ENCODE measurements at regions not wholly inside any gene's neighbourhood (a gene's known extent, or its start where the extent isn't known, plus 50 kb on each side); places are given as distances from the start of the nearest gene placed in this dataset.

GRCh38 chr15:31446546-31446945 is 119.9 kb downstream of the KLF13 start:
- TF ChIP-seq, protein P1, sequence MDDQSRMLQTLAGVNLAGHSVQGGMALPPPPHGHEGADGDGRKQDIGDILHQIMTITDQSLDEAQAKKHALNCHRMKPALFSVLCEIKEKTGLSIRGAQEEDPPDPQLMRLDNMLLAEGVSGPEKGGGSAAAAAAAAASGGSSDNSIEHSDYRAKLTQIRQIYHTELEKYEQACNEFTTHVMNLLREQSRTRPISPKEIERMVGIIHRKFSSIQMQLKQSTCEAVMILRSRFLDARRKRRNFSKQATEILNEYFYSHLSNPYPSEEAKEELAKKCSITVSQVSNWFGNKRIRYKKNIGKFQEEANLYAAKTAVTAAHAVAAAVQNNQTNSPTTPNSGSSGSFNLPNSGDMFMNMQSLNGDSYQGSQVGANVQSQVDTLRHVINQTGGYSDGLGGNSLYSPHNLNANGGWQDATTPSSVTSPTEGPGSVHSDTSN (IDR thresholded peaks at IDR 0.05; ENCODE audit: insufficient replicate concordance, low read depth, low read length): no peak
- no peak for TF ChIP-seq CTCF (IDR thresholded peaks at IDR 0.05 in 2 of 3, conservative IDR thresholded peaks at IDR 0.05 in 1 of 3; ENCODE audit: control insufficient read depth in 2 of 3, extremely low read depth in 1 of 3, insufficient read depth in 1 of 3, low read depth in 3 of 3, low read length in 3 of 3)
- TF ChIP-seq EP300 (IDR thresholded peaks at IDR 0.05; ENCODE audit: borderline replicate concordance in 1 of 2, control insufficient read depth in 1 of 2, low read depth in 2 of 2, low read length in 2 of 2): no peak
- TF ChIP-seq ZNF24 (IDR thresholded peaks at IDR 0.05): no peak
- no peak for TF ChIP-seq YY1 (IDR thresholded peaks at IDR 0.05; ENCODE audit: low read depth, low read length)
- TF ChIP-seq EZH2 (IDR thresholded peaks at IDR 0.05; ENCODE audit: borderline replicate concordance, control insufficient read depth, low read depth, low read length): no peak
- no peak for TF ChIP-seq SMARCA5 (IDR thresholded peaks at IDR 0.05)
- TF ChIP-seq RCOR1 (conservative IDR thresholded peaks at IDR 0.05; ENCODE audit: low read depth, low read length): no peak
- no peak for TF ChIP-seq NBN (IDR thresholded peaks at IDR 0.05)
- no peak for TF ChIP-seq MTA2 (IDR thresholded peaks at IDR 0.05; ENCODE audit: low read depth)

Measured in GM12878 (cell line).